HepG2 (cell line): ENCODE measurements at regions not wholly inside any gene's neighbourhood (a gene's known extent, or its start where the extent isn't known, plus 50 kb on each side); places are given as distances from the start of the nearest gene placed in this dataset.

ENCODE experiments used
- ATAC-seq: fragments of 200-7000 bp; cut with Tn5 transposase; 3 replicates; pipeline ENCODE4 v1.9.1; 2020; ENCODE audit warnings: mild to moderate bottlenecking, moderate library complexity
- BruUV-seq: library from RNA; stranded (reverse); fragments of 400-500 nt; replicated peaks from 2 replicates; lab custom pipeline; 2021; lab: Mats Ljungman, UMichigan
- CTCF ChIA-PET: fragments of 300-600 bp; formaldehyde crosslinking; extraction: SDS; loops from one replicate; lab custom pipeline; 2021; ENCODE audit warnings: low total read pairs, inconsistent platforms, low intra/inter-chr PET ratio; lab: Yijun Ruan, JAX
- POLR2A ChIA-PET: fragments of 350-600 bp; sonication (Branson Sonifier 250); formaldehyde crosslinking; loops from one replicate; lab custom pipeline; 2020; ENCODE audit warnings: antibody characterized with exemption, inconsistent platforms; lab: Yijun Ruan, JAX
- DNase-seq: peaks from one replicate; pipeline ENCODE4 v3.0.0-alpha.2; 2015; ENCODE audit warnings: low spot score
- FAIRE-seq: peaks from 3 replicates; lab custom pipeline; 2011; peaks lifted over from hg19 to GRCh38; lab: Jason Lieb, UNC
- H2AFZ ChIP-seq: one replicate; pipeline ENCODE4 v1.6.1; 2011; ENCODE audit warnings: low read length, inconsistent platforms
- H3K27ac ChIP-seq: fragments of 300-600 bp; 3 replicates; pipeline ENCODE4 v1.8.0; 2011; ENCODE audit warnings: mixed run types, mild to moderate bottlenecking, mixed read lengths, low read length, inconsistent platforms; ENCODE audit not compliant: insufficient read depth; ENCODE audit errors: extremely low read length
- H3K27me3 ChIP-seq, 2 experiments: fragments of 200-600 bp in 1 of 2; 2 replicates in 1 of 2; 3 replicates in 1 of 2; pipeline versions ENCODE4 v1.6.0 to v1.8.0; 2011; ENCODE audit warnings: low read length in 2 of 2, mild to moderate bottlenecking in 2 of 2, moderate library complexity in 2 of 2, inconsistent platforms in 1 of 2; ENCODE audit not compliant: insufficient read depth in 2 of 2, control insufficient read depth in 1 of 2
- H3K36me3 ChIP-seq, 2 experiments: fragments of 200-600 bp in 1 of 2; replicated peaks in 1 of 2; 2 replicates in 1 of 2; 3 replicates in 1 of 2; pipeline versions ENCODE4 v1.5.1 to v1.8.0; 2011; ENCODE audit warnings: low read length in 2 of 2, inconsistent platforms in 1 of 2; ENCODE audit not compliant: insufficient read depth in 2 of 2, control insufficient read depth in 1 of 2
- H3K4me1 ChIP-seq: 2 replicates; pipeline ENCODE4 v1.5.1; 2012; ENCODE audit warnings: low read length, inconsistent platforms; ENCODE audit not compliant: insufficient read depth
- H3K4me2 ChIP-seq: 2 replicates; pipeline ENCODE4 v1.6.0; 2011; ENCODE audit warnings: low read depth, low read length, inconsistent platforms
- H3K4me3 ChIP-seq, 3 experiments: fragments of 200-600 bp in 1 of 3; sonication (generic), shearing (Covaris generic) in 1 of 3; replicated peaks in 1 of 3; 2 replicates each; pipeline ENCODE4 v1.5.1; 2011 to 2016; ENCODE audit warnings: low read length in 3 of 3, inconsistent platforms in 2 of 3, low read depth in 2 of 3, mild to moderate bottlenecking in 2 of 3, control low read depth in 1 of 3, mixed read lengths in 1 of 3; ENCODE audit not compliant: insufficient read depth in 1 of 3
- H3K79me2 ChIP-seq: one replicate; pipeline ENCODE4 v1.6.1; 2011; ENCODE audit warnings: low read length, inconsistent platforms; ENCODE audit not compliant: insufficient read depth
- H3K9ac ChIP-seq: 2 replicates; pipeline ENCODE4 v1.6.0; 2011; ENCODE audit warnings: mild to moderate bottlenecking, low read depth, low read length, inconsistent platforms; ENCODE audit not compliant: insufficient read depth
- H3K9me3 ChIP-seq: 2 replicates; pipeline ENCODE4 v1.5.1; 2012; ENCODE audit warnings: mild to moderate bottlenecking, low read length
- H4K20me1 ChIP-seq: 2 replicates; pipeline ENCODE4 v1.6.0; 2011; ENCODE audit warnings: inconsistent platforms, mild to moderate bottlenecking, low read length, moderate library complexity; ENCODE audit not compliant: insufficient read depth
- DR1 ChIP-seq: sonication (generic); formaldehyde crosslinking; IDR thresholded peaks from 2 replicates; pipeline ENCODE4 v1.8.0; 2021; ENCODE audit warnings: mild to moderate bottlenecking, missing genetic modification reagents, inconsistent platforms
- EZH2 ChIP-seq: conservative IDR thresholded peaks from 2 replicates; pipeline ENCODE4 v1.6.1; 2012; ENCODE audit warnings: mild to moderate bottlenecking, low read depth, low read length, moderate library complexity
- HNRNPUL1 ChIP-seq: fragments of 200-400 bp; formaldehyde crosslinking; IDR thresholded peaks from 2 replicates; pipeline ENCODE4 v1.6.1; 2017; ENCODE audit warnings: low read depth, mild to moderate bottlenecking, low read length, moderate library complexity
- MEIS1 ChIP-seq: sonication (generic); formaldehyde crosslinking; IDR thresholded peaks from 2 replicates; pipeline ENCODE4 v1.9.0; 2021; ENCODE audit warnings: mild to moderate bottlenecking, missing genetic modification reagents, moderate library complexity, borderline replicate concordance
- ZNF24 ChIP-seq: fragments of 450-650 bp; IDR thresholded peaks from 2 replicates; pipeline ENCODE4 v1.6.1; 2017; ENCODE audit warnings: antibody characterized with exemption, mild to moderate bottlenecking
- ZNF260 ChIP-seq: sonication (generic); formaldehyde crosslinking; IDR thresholded peaks from 2 replicates; pipeline ENCODE4 v1.4.0; 2020; ENCODE audit warnings: missing genetic modification reagents, low read depth, mild to moderate bottlenecking, borderline replicate concordance
- ZNF280B ChIP-seq: sonication (generic); formaldehyde crosslinking; IDR thresholded peaks from 2 replicates; pipeline ENCODE4 v1.5.0; 2020; ENCODE audit warnings: missing genetic modification reagents, mild to moderate bottlenecking, borderline replicate concordance
- ZNF652 ChIP-seq: IDR thresholded peaks from 2 replicates; pipeline ENCODE4 v1.6.1; 2016; ENCODE audit warnings: low read depth, borderline replicate concordance
- WGBS: methylation state at CpG from one replicate; pipeline ENCODE4 v1.1.6; 2017; ENCODE audit warnings: low lambda C conversion rate; 5-methylcytosine and 5-hydroxymethylcytosine counted together
- in situ Hi-C: cut with HindIII; loops from 2 replicates; pipeline ENCODE4 v1.10.0; 2017; ENCODE audit warnings: low pct_unique_long_range_greater_than_20kb; ENCODE audit not compliant: extremely low pct_ligation_motif_present
- intact Hi-C: fragments of 100-400 bp; cut with micrococcal nuclease; formaldehyde crosslinking; loops from one replicate; pipeline ENCODE4 v1.10.0; 2022; ENCODE audit not compliant: unreplicated experiment
- TF ChIP-seq, protein P1 (sequence below): sonication (generic); formaldehyde crosslinking; IDR thresholded peaks from 2 replicates; pipeline ENCODE4 v1.5.0; 2020; ENCODE audit warnings: missing genetic modification reagents

- no peak overlapping the region for H3K4me2 ChIP-seq
- CTCF ChIA-PET = no interaction called here
- no TSS peak for BruUV-seq
- H3K4me1 ChIP-seq = no peaks in the 10 kb centered on the region
- TF ChIP-seq HNRNPUL1 (no peak), ZNF260 (CRISPR knock-in tag) (no peak), ZNF652 (no peak), MEIS1 (no peak), EZH2 (no peak), DR1 (CRISPR knock-in tag) (no peak), ZNF280B (no peak), ZNF24 (no peak)
- TF ChIP-seq, protein P1, sequence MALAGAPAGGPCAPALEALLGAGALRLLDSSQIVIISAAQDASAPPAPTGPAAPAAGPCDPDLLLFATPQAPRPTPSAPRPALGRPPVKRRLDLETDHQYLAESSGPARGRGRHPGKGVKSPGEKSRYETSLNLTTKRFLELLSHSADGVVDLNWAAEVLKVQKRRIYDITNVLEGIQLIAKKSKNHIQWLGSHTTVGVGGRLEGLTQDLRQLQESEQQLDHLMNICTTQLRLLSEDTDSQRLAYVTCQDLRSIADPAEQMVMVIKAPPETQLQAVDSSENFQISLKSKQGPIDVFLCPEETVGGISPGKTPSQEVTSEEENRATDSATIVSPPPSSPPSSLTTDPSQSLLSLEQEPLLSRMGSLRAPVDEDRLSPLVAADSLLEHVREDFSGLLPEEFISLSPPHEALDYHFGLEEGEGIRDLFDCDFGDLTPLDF (CRISPR knock-in tag) = no peak
- TF ChIP-seq, all 625 proteins: peak for 0
- no peaks in the 10 kb centered on the region for H3K36me3 ChIP-seq
- H3K9ac ChIP-seq = no peak overlapping the region
- ATAC-seq (no peak), DNase-seq (no peak), FAIRE-seq (no peak)
- no peak overlapping the region for H2AFZ ChIP-seq
- in situ Hi-C loops (no loop called here), intact Hi-C loops (no loop called here)
- no peak overlapping the region for H3K27ac ChIP-seq
- POLR2A ChIA-PET = no interaction called here
- no peaks in the 10 kb centered on the region for H3K27me3 ChIP-seq
- H4K20me1 ChIP-seq = no peaks in the 10 kb centered on the region
- no peaks in the 10 kb centered on the region for H3K9me3 ChIP-seq
- H3K4me3 ChIP-seq = no peak overlapping the region
- 25% methylated on average over 2 of the region's 4 CpGs for WGBS
- no peaks in the 10 kb centered on the region for H3K79me2 ChIP-seq
Measured at GRCh38 chr11:110857892-110858546, 145.8 kb upstream of the ARHGAP20 start.
